Neuronal stem cell (in vitro differentiated cells): ENCODE measurements at regions not wholly inside any gene's neighbourhood (a gene's known extent, or its start where the extent isn't known, plus 50 kb on each side); places are given as distances from the start of the nearest gene placed in this dataset.
"Not testable (repeated sequence)": the region's sequence is repeated elsewhere in the genome, so short reads cannot be mapped to it uniquely, and the experiment has no call there.

Experiments
- DNase-seq: peaks from one replicate; pipeline ENCODE4 v3.0.0-alpha.2; 2013; ENCODE audit warnings: low spot score
- H2AFZ ChIP-seq: one replicate; pipeline ENCODE4 v1.6.1; 2013; ENCODE audit warnings: mild to moderate bottlenecking, low read length, inconsistent platforms
- H2AK5ac ChIP-seq: 2 replicates; pipeline ENCODE4 v1.6.1; 2013; ENCODE audit warnings: low read depth, mild to moderate bottlenecking, inconsistent platforms, low read length, moderate library complexity, mixed read lengths
- H2BK120ac ChIP-seq: 2 replicates; pipeline ENCODE4 v1.6.1; 2013; ENCODE audit warnings: low read depth, mild to moderate bottlenecking, inconsistent platforms, low read length, moderate library complexity, mixed read lengths
- H2BK12ac ChIP-seq: one replicate; pipeline ENCODE4 v1.6.1; 2013; ENCODE audit warnings: low read length, inconsistent platforms
- H2BK15ac ChIP-seq: 2 replicates; pipeline ENCODE4 v1.6.1; 2013; ENCODE audit warnings: mild to moderate bottlenecking, low read length, inconsistent platforms, mixed read lengths
- H2BK5ac ChIP-seq: one replicate; pipeline ENCODE4 v1.6.1; 2013; ENCODE audit warnings: inconsistent platforms, mild to moderate bottlenecking, low read length, moderate library complexity
- H3K14ac ChIP-seq: one replicate; pipeline ENCODE4 v1.6.1; 2013; ENCODE audit warnings: low read length, inconsistent platforms
- H3K18ac ChIP-seq: 2 replicates; pipeline ENCODE4 v1.6.1; 2013; ENCODE audit warnings: low read length, inconsistent platforms
- H3K23ac ChIP-seq: 2 replicates; pipeline ENCODE4 v1.6.1; 2013; ENCODE audit warnings: low read depth, mild to moderate bottlenecking, mixed read lengths, low read length, inconsistent platforms; ENCODE audit not compliant: poor library complexity
- H3K27ac ChIP-seq: replicated peaks from 3 replicates; pipeline ENCODE4 v1.5.1; 2013; ENCODE audit warnings: low read length, inconsistent platforms
- H3K27me3 ChIP-seq, 3 experiments: 2 replicates each; pipeline ENCODE4 v1.6.1; 2013; ENCODE audit warnings: low read length in 3 of 3, mild to moderate bottlenecking in 2 of 3, inconsistent platforms in 1 of 3, low read depth in 1 of 3, mixed read lengths in 1 of 3, moderate library complexity in 1 of 3; ENCODE audit not compliant: control insufficient read depth in 3 of 3, insufficient read depth in 3 of 3
- H3K36me3 ChIP-seq, 2 donors: replicated peaks in 1 of 2; 2 replicates each; pipeline ENCODE4 v1.6.1; 2013; ENCODE audit warnings: low read length in 2 of 2; ENCODE audit not compliant: control insufficient read depth in 2 of 2, insufficient read depth in 2 of 2
- H3K4ac ChIP-seq: 2 replicates; pipeline ENCODE4 v1.6.1; 2013; ENCODE audit warnings: inconsistent platforms, mild to moderate bottlenecking, low read length, moderate library complexity
- H3K4me1 ChIP-seq, 2 donors: 1 replicate in 1 of 2; 2 replicates in 1 of 2; pipeline ENCODE4 v1.6.1; 2013; ENCODE audit warnings: low read length in 2 of 2, low read depth in 1 of 2; ENCODE audit not compliant: control insufficient read depth in 2 of 2, insufficient read depth in 1 of 2
- H3K4me2 ChIP-seq: one replicate; pipeline ENCODE4 v1.6.1; 2013; ENCODE audit warnings: mild to moderate bottlenecking, low read length, inconsistent platforms; ENCODE audit not compliant: insufficient read depth, poor library complexity, severe bottlenecking
- H3K4me3 ChIP-seq, 2 donors: 2 replicates each; pipeline ENCODE4 v1.5.1; 2013; ENCODE audit warnings: low read length in 2 of 2, mild to moderate bottlenecking in 2 of 2, inconsistent platforms in 1 of 2, moderate library complexity in 1 of 2
- H3K79me1 ChIP-seq: one replicate; pipeline ENCODE4 v1.6.1; 2013; ENCODE audit warnings: low read depth, mild to moderate bottlenecking, inconsistent platforms, low read length, moderate library complexity
- H3K9ac ChIP-seq: one replicate; pipeline ENCODE4 v1.6.1; 2013; ENCODE audit warnings: mild to moderate bottlenecking, low read depth, low read length, inconsistent platforms; ENCODE audit not compliant: poor library complexity
- H3K9me3 ChIP-seq, 2 donors: replicated peaks in 1 of 2; 2 replicates each; pipeline versions ENCODE3 to v1.6.1; 2013; ENCODE audit warnings: low read length in 2 of 2, mild to moderate bottlenecking in 2 of 2, inconsistent platforms in 1 of 2, low read depth in 1 of 2, mixed read lengths in 1 of 2, moderate library complexity in 1 of 2; ENCODE audit not compliant: control insufficient read depth in 2 of 2, insufficient read depth in 1 of 2
- H4K8ac ChIP-seq: one replicate; pipeline ENCODE4 v1.6.1; 2013; ENCODE audit warnings: low read depth, mild to moderate bottlenecking, inconsistent platforms, low read length, moderate library complexity
- H4K91ac ChIP-seq: one replicate; pipeline ENCODE4 v1.6.1; 2013; ENCODE audit warnings: low read length, low read depth, mild to moderate bottlenecking, inconsistent platforms; ENCODE audit not compliant: poor library complexity
- WGBS, 2 donors: extraction: QIAGEN DNeasy Blood & Tissue Kit; methylation state at CpG; one replicate each; pipeline ENCODE4 v1.1.7; 2013; ENCODE audit warnings: missing lambda C conversion rate in 2 of 2, mixed read lengths in 1 of 2; ENCODE audit not compliant: insufficient read length in 2 of 2, insufficient replicate concordance in 1 of 2; ENCODE audit errors: extremely low coverage in 2 of 2; 5-methylcytosine and 5-hydroxymethylcytosine counted together

GRCh38 chr10:3655528-3655927 lies 129.5 kb downstream of the KLF6 start:
- H3K9ac ChIP-seq: no peak overlapping the region
- no peaks in the 10 kb centered on the region for H3K79me1 ChIP-seq
- H3K36me3 ChIP-seq: no peaks in the 10 kb centered on the region
- WGBS, 2 donors: no CpG with 5 or more reads among the region's 7 CpGs
- H2AK5ac ChIP-seq: no peak overlapping the region
- H2BK15ac ChIP-seq: no peak overlapping the region
- H3K27ac ChIP-seq: no peak overlapping the region
- no peak overlapping the region for H4K91ac ChIP-seq
- H3K27me3 ChIP-seq: no peaks in the 10 kb centered on the region
- no peak overlapping the region for H2BK12ac ChIP-seq
- DNase-seq: no peak
- H3K4me1 ChIP-seq: peaks cover 12 to 20% of the 10 kb centered on the region in 2 donors
- H3K18ac ChIP-seq: no peak overlapping the region
- H3K4ac ChIP-seq: no peak overlapping the region
- H3K14ac ChIP-seq: no peak overlapping the region
- H2BK120ac ChIP-seq: no peak overlapping the region
- H3K9me3 ChIP-seq: no peaks in the 10 kb centered on the region
- no peak overlapping the region for H3K4me2 ChIP-seq
- no peak overlapping the region for H4K8ac ChIP-seq
- H2AFZ ChIP-seq: no peak overlapping the region
- H3K4me3 ChIP-seq: no peak overlapping the region
- no peak overlapping the region for H2BK5ac ChIP-seq
- H3K23ac ChIP-seq: no peak overlapping the region

- H3K36me3 ChIP-seq: no peaks in the 10 kb centered on the region
- no peak overlapping the region for H3K14ac ChIP-seq
- no CpG with 5 or more reads among the region's 1 CpG for WGBS, 2 donors
- no peak overlapping the region for H2BK15ac ChIP-seq
- no peak overlapping the region for H4K91ac ChIP-seq
- no peak overlapping the region for H4K8ac ChIP-seq
- no peak overlapping the region for H3K4me2 ChIP-seq
- H3K79me1 ChIP-seq: no peaks in the 10 kb centered on the region
- DNase-seq: no peak
- H2BK5ac ChIP-seq: no peak overlapping the region
- no peak overlapping the region for H3K18ac ChIP-seq
- H2BK120ac ChIP-seq: no peak overlapping the region
- H2AFZ ChIP-seq: no peak overlapping the region
- H3K4me1 ChIP-seq: peaks cover 14 to 20% of the 10 kb centered on the region in 2 donors
- H3K4me3 ChIP-seq: no peak overlapping the region
- H3K27me3 ChIP-seq: no peaks in the 10 kb centered on the region
- no peak overlapping the region for H3K23ac ChIP-seq
- no peak overlapping the region for H2BK12ac ChIP-seq
- H2AK5ac ChIP-seq: no peak overlapping the region
- H3K9ac ChIP-seq: no peak overlapping the region
- H3K27ac ChIP-seq: no peak overlapping the region
- no peaks in the 10 kb centered on the region for H3K9me3 ChIP-seq
- no peak overlapping the region for H3K4ac ChIP-seq
Observed at GRCh38 chr10:3654980-3655379, 130.0 kb downstream of the KLF6 start.

GRCh38 chr10:3654496-3654895 lies 130.5 kb downstream of the KLF6 start:
- no peak overlapping the region for H2AFZ ChIP-seq
- no peak overlapping the region for H2BK5ac ChIP-seq
- H2BK120ac ChIP-seq: no peak overlapping the region
- no peak overlapping the region for H2BK15ac ChIP-seq
- H3K27ac ChIP-seq: no peak overlapping the region
- no peaks in the 10 kb centered on the region for H3K79me1 ChIP-seq
- no peaks in the 10 kb centered on the region for H3K36me3 ChIP-seq
- H3K4me1 ChIP-seq: peaks cover 14 to 20% of the 10 kb centered on the region in 2 donors
- H3K27me3 ChIP-seq: no peaks in the 10 kb centered on the region
- H3K18ac ChIP-seq: no peak overlapping the region
- H3K23ac ChIP-seq: no peak overlapping the region
- no peak overlapping the region for H2BK12ac ChIP-seq
- no peak overlapping the region for H4K91ac ChIP-seq
- H3K9ac ChIP-seq: no peak overlapping the region
- no CpG with 5 or more reads among the region's 2 CpGs for WGBS, 2 donors
- no peak overlapping the region for H3K4ac ChIP-seq
- H2AK5ac ChIP-seq: no peak overlapping the region
- H3K9me3 ChIP-seq: no peaks in the 10 kb centered on the region
- H3K4me3 ChIP-seq: no peak overlapping the region
- no peak overlapping the region for H3K14ac ChIP-seq
- H4K8ac ChIP-seq: no peak overlapping the region
- H3K4me2 ChIP-seq: no peak overlapping the region
- DNase-seq: no peak

- H3K4me1 ChIP-seq: peaks cover 11 to 20% of the 10 kb centered on the region in 2 donors
- H3K9ac ChIP-seq, H2BK15ac ChIP-seq, H3K23ac ChIP-seq, H2AK5ac ChIP-seq, H3K4ac ChIP-seq, H3K4me2 ChIP-seq, H3K18ac ChIP-seq, H4K91ac ChIP-seq, H2BK12ac ChIP-seq, H3K79me1 ChIP-seq, H4K8ac ChIP-seq, H2BK5ac ChIP-seq, H3K27me3 ChIP-seq, H2AFZ ChIP-seq, H3K14ac ChIP-seq, H2BK120ac ChIP-seq, H3K27ac ChIP-seq, H3K9me3 ChIP-seq, H3K36me3 ChIP-seq, H3K4me3 ChIP-seq, DNase-seq: not testable (repeated sequence)
- no CpG with 5 or more reads among the region's 2 CpGs for WGBS, 2 donors
Observed at GRCh38 chr10:3653303-3653702, 131.7 kb downstream of the KLF6 start.
